Neural cell (in vitro differentiated cells): ENCODE measurements at regions not wholly inside any gene's neighbourhood (a gene's known extent, or its start where the extent isn't known, plus 50 kb on each side); places are given as distances from the start of the nearest gene placed in this dataset.

ENCODE experiments used
- H2AFZ ChIP-seq: fragments of 200-600, 300-800 bp; sonication (generic), shearing (Covaris generic); 2 replicates; pipeline ENCODE4 v1.6.0; 2014; ENCODE audit warnings: low read depth, mild to moderate bottlenecking, antibody characterized with exemption, low read length, moderate library complexity
- H3F3A ChIP-seq: fragments of 200-600 bp; shearing (Covaris generic); 2 replicates; pipeline ENCODE4 v1.6.1; 2016; ENCODE audit warnings: mild to moderate bottlenecking, moderate library complexity, mixed read lengths, antibody characterized with exemption, low read length; ENCODE audit not compliant: insufficient read depth, poor library complexity, severe bottlenecking
- H3K27ac ChIP-seq: fragments of 200-600, 300-800 bp; sonication (generic), shearing (Covaris generic); 2 replicates; pipeline ENCODE4 v1.5.1; 2014; ENCODE audit warnings: mild to moderate bottlenecking, low read length, moderate library complexity
- H3K27me3 ChIP-seq: fragments of 300-800, 200-600 bp; sonication (generic), shearing (Covaris generic); 2 replicates; pipeline ENCODE4 v1.6.0; 2014; ENCODE audit warnings: mild to moderate bottlenecking, low read depth, low read length, moderate library complexity; ENCODE audit not compliant: insufficient read depth
- H3K36me3 ChIP-seq: fragments of 300-800, 200-600 bp; sonication (generic), shearing (Covaris generic); 2 replicates; pipeline ENCODE4 v1.5.1; 2014; ENCODE audit warnings: mild to moderate bottlenecking, antibody characterized with exemption, low read length, moderate library complexity; ENCODE audit not compliant: insufficient read depth
- H3K4me2 ChIP-seq: fragments of 300-800, 200-600 bp; sonication (generic), shearing (Covaris generic); 2 replicates; pipeline ENCODE4 v1.6.0; 2014; ENCODE audit warnings: mild to moderate bottlenecking, low read length
- H3K4me3 ChIP-seq: fragments of 300-800, 200-600 bp; sonication (generic), shearing (Covaris generic); 2 replicates; pipeline ENCODE4 v1.5.1; 2014; ENCODE audit warnings: mild to moderate bottlenecking, low read length, moderate library complexity
- H3K79me2 ChIP-seq: fragments of 200-600 bp; shearing (Covaris generic); replicated peaks from 2 replicates; pipeline ENCODE4 v1.6.0; 2014; ENCODE audit warnings: mild to moderate bottlenecking, low read length, moderate library complexity; ENCODE audit not compliant: insufficient read depth
- H3K9ac ChIP-seq: fragments of 300-800, 200-600 bp; sonication (generic), shearing (Covaris generic); 2 replicates; pipeline ENCODE4 v1.6.1; 2016; ENCODE audit warnings: mild to moderate bottlenecking, low read length, mixed read lengths
- H3K9me2 ChIP-seq: fragments of 200-600 bp; shearing (Covaris generic); 2 replicates; pipeline ENCODE4 v1.6.1; 2016; ENCODE audit warnings: mild to moderate bottlenecking, low read length, mixed read lengths; ENCODE audit not compliant: insufficient read depth
- H3K9me3 ChIP-seq: fragments of 200-600, 300-800 bp; sonication (generic), shearing (Covaris generic); 2 replicates; pipeline ENCODE4 v1.6.1; 2016; ENCODE audit warnings: mild to moderate bottlenecking, mixed run types, low read length, moderate library complexity, mixed read lengths
- H4K20me1 ChIP-seq: fragments of 200-600 bp; shearing (Covaris generic); 2 replicates; pipeline ENCODE4 v1.6.1; 2016; ENCODE audit warnings: mild to moderate bottlenecking, mixed run types; ENCODE audit not compliant: insufficient read depth
- CTCF ChIP-seq: fragments of 450-650 bp; IDR thresholded peaks from 2 replicates; pipeline ENCODE4 v1.5.1; 2014; ENCODE audit warnings: antibody characterized with exemption, mild to moderate bottlenecking, moderate library complexity; ENCODE audit not compliant: poor library complexity, severe bottlenecking
- EP300 ChIP-seq: fragments of 450-650 bp; conservative IDR thresholded peaks from 2 replicates; pipeline ENCODE4 v1.6.1; 2014; ENCODE audit warnings: antibody characterized with exemption, mild to moderate bottlenecking, moderate library complexity; ENCODE audit not compliant: poor library complexity, severe bottlenecking
- EZH2 ChIP-seq: fragments of 200-600, 300-800 bp; shearing (Covaris generic), sonication (generic); IDR thresholded peaks from 2 replicates; pipeline ENCODE4 v1.6.1; 2014; ENCODE audit warnings: antibody characterized with exemption, low read length, borderline replicate concordance, mild to moderate bottlenecking; ENCODE audit not compliant: insufficient read depth, poor library complexity, severe bottlenecking
- MXI1 ChIP-seq: fragments of 450-650 bp; conservative IDR thresholded peaks from 2 replicates; pipeline ENCODE4 v1.6.1; 2014; ENCODE audit warnings: antibody characterized with exemption, mild to moderate bottlenecking; ENCODE audit not compliant: poor library complexity, severe bottlenecking
- POLR2AphosphoS5 ChIP-seq: IDR thresholded peaks from 2 replicates; pipeline ENCODE4 v1.6.1; 2012
- RAD21 ChIP-seq: fragments of 450-650 bp; conservative IDR thresholded peaks from 2 replicates; pipeline ENCODE4 v1.6.1; 2014; ENCODE audit warnings: antibody characterized with exemption, mild to moderate bottlenecking, moderate library complexity
- REST ChIP-seq: IDR thresholded peaks from 2 replicates; pipeline ENCODE4 v1.6.1; 2012; ENCODE audit warnings: borderline replicate concordance
- SMC3 ChIP-seq: fragments of 450-650 bp; conservative IDR thresholded peaks from 2 replicates; pipeline ENCODE4 v1.6.1; 2014; ENCODE audit warnings: antibody characterized with exemption, mild to moderate bottlenecking, moderate library complexity; ENCODE audit not compliant: poor library complexity
- TAF1 ChIP-seq: IDR thresholded peaks from 2 replicates; pipeline ENCODE4 v1.6.1; 2012; ENCODE audit warnings: low read depth

GRCh38 chr6:146898888-146899227 lies 300.1 kb downstream of the ADGB start:
- TF ChIP-seq MXI1 (no peak), TAF1 (no peak), SMC3 (no peak), POLR2AphosphoS5 (no peak), RAD21 (no peak), CTCF (no peak), EZH2 (no peak), EP300 (no peak), REST (no peak)
- Histone ChIP-seq H3F3A (no peaks in the 10 kb centered on the region), H2AFZ (no peak overlapping the region), H3K4me3 (no peak overlapping the region), H3K9me3 (no peaks in the 10 kb centered on the region), H3K9me2 (no peaks in the 10 kb centered on the region), H3K9ac (no peak overlapping the region), H3K4me2 (no peak overlapping the region), H3K27ac (no peak overlapping the region), H4K20me1 (no peaks in the 10 kb centered on the region), H3K27me3 (no peaks in the 10 kb centered on the region), H3K79me2 (no peaks in the 10 kb centered on the region), H3K36me3 (no peaks in the 10 kb centered on the region)

- Histone ChIP-seq H3K9ac (no peak overlapping the region), H3K27ac (no peak overlapping the region), H3K4me3 (no peak overlapping the region), H4K20me1 (no peaks in the 10 kb centered on the region), H3K36me3 (no peaks in the 10 kb centered on the region), H2AFZ (no peak overlapping the region), H3F3A (no peaks in the 10 kb centered on the region), H3K27me3 (no peaks in the 10 kb centered on the region), H3K9me2 (no peaks in the 10 kb centered on the region), H3K4me2 (no peak overlapping the region), H3K9me3 (no peaks in the 10 kb centered on the region), H3K79me2 (no peaks in the 10 kb centered on the region)
- TF ChIP-seq REST (no peak), POLR2AphosphoS5 (no peak), EZH2 (no peak), SMC3 (no peak), TAF1 (no peak), CTCF (no peak), RAD21 (peak; percentile 22), MXI1 (no peak)
These were observed 302.0 kb upstream of the STXBP5 start for GRCh38 chr6:146901940-146902816.
